ENCODE measurements at regions not wholly inside any gene's neighbourhood (a gene's known extent, or its start where the extent isn't known, plus 50 kb on each side); places are given as distances from the start of the nearest gene placed in this dataset.

DNA sequence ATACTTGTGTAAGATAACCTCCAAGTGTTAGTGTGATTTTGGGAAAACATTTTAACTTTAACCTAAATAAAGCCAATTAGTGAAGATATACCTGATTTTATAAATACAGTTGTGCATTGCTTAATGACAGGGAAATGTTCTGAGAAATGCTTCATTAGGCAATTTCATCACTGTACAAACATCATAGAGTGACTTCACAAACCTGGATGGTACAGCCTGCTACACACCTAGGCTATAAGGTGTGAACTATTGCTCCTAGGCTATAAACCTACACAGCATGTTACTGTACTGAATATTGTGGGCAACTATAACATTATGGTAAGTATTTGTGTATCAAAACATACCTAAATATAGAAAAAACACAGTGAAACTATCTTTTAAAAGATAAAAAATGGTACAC lies 166.8 kb upstream of the TARS1 start:
- TF ChIP-seq, protein P1, sequence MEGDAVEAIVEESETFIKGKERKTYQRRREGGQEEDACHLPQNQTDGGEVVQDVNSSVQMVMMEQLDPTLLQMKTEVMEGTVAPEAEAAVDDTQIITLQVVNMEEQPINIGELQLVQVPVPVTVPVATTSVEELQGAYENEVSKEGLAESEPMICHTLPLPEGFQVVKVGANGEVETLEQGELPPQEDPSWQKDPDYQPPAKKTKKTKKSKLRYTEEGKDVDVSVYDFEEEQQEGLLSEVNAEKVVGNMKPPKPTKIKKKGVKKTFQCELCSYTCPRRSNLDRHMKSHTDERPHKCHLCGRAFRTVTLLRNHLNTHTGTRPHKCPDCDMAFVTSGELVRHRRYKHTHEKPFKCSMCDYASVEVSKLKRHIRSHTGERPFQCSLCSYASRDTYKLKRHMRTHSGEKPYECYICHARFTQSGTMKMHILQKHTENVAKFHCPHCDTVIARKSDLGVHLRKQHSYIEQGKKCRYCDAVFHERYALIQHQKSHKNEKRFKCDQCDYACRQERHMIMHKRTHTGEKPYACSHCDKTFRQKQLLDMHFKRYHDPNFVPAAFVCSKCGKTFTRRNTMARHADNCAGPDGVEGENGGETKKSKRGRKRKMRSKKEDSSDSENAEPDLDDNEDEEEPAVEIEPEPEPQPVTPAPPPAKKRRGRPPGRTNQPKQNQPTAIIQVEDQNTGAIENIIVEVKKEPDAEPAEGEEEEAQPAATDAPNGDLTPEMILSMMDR (IDR thresholded peaks at IDR 0.05) = no peak
- no peak for TF ChIP-seq POLR2A (IDR thresholded peaks at IDR 0.05)

Data from vagina (tissue), 2 donors.